ENCODE measurements at regions not wholly inside any gene's neighbourhood (a gene's known extent, or its start where the extent isn't known, plus 50 kb on each side); places are given as distances from the start of the nearest gene placed in this dataset.

GRCh38 chr4:114076899-114077570 lies 97.6 kb upstream of the ARSJ start:
- no peak overlapping the region for H3K4me2 ChIP-seq
- TF ChIP-seq EZH2phosphoT487 (IDR thresholded peaks at IDR 0.05; ENCODE audit: low read depth, severe bottlenecking, unreplicated experiment) (no peak), EZH2 (IDR thresholded peaks at IDR 0.05; ENCODE audit: borderline replicate concordance) (no peak), CTCF (IDR thresholded peaks at IDR 0.05; ENCODE audit: poor library complexity) (no peak)
- no peaks in the 10 kb centered on the region for H3K36me3 ChIP-seq (replicated peaks; ENCODE audit: insufficient read depth, low read depth)
- H3K27me3 ChIP-seq = no peaks in the 10 kb centered on the region
- DNase-seq (ENCODE audit: low spot score) = no peak
- 90% methylated on average over 1 of the region's 1 CpG for WGBS (ENCODE audit: low lambda C conversion rate, missing lambda C conversion rate)
- no peak overlapping the region for H2AFZ ChIP-seq
- no peaks in the 10 kb centered on the region for H3K4me1 ChIP-seq (ENCODE audit: insufficient read depth)
- H3K27ac ChIP-seq = no peak overlapping the region
- H3K9me2 ChIP-seq (replicated peaks; ENCODE audit: insufficient read depth) = no peaks in the 10 kb centered on the region
- no peaks in the 10 kb centered on the region for H3K79me2 ChIP-seq
- H3K4me3 ChIP-seq = no peak overlapping the region
- no peaks in the 10 kb centered on the region for H4K20me1 ChIP-seq (ENCODE audit: insufficient read depth, poor library complexity, severe bottlenecking)
- H3K9me3 ChIP-seq (ENCODE audit: low read depth) = no peaks in the 10 kb centered on the region

- Histone ChIP-seq H3K4me1 (ENCODE audit: insufficient read depth) (no peaks in the 10 kb centered on the region), H3K36me3 (replicated peaks; ENCODE audit: insufficient read depth, low read depth) (no peaks in the 10 kb centered on the region), H3K27me3 (no peaks in the 10 kb centered on the region), H3K9me2 (replicated peaks; ENCODE audit: insufficient read depth) (no peaks in the 10 kb centered on the region), H4K20me1 (ENCODE audit: insufficient read depth, poor library complexity, severe bottlenecking) (no peaks in the 10 kb centered on the region), H3K79me2 (no peaks in the 10 kb centered on the region), H3K27ac (no peak overlapping the region), H3K9me3 (ENCODE audit: low read depth) (no peaks in the 10 kb centered on the region), H3K4me2 (no peak overlapping the region), H2AFZ (no peak overlapping the region), H3K4me3 (no peak overlapping the region)
- TF ChIP-seq EZH2phosphoT487 (IDR thresholded peaks at IDR 0.05; ENCODE audit: low read depth, severe bottlenecking, unreplicated experiment) (no peak), EZH2 (IDR thresholded peaks at IDR 0.05; ENCODE audit: borderline replicate concordance) (no peak), CTCF (IDR thresholded peaks at IDR 0.05; ENCODE audit: poor library complexity) (no peak)
- DNase-seq (ENCODE audit: low spot score) = no peak
Measured at GRCh38 chr4:114077610-114078009, 98.2 kb upstream of the ARSJ start.

DNA sequence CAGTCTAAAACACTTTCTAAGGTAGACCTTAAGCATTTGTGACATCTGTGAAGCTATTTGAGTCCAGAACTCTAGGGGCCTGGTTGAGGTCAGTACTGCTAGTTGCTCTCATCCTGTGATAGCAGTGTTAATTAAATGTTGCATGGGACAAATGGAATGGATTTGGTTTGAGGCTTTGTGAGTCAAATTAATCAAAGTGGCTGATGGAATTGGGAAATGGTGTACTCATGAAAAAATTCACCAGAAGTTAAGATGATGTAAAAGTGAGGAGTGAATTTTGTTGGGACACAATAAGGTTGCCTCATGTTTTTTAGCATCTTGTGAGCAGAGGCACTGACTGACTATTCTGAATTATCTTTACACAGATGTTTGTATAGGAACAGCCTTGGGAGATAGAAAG lies 99.2 kb upstream of the ARSJ start:
- Histone ChIP-seq H4K20me1 (ENCODE audit: insufficient read depth, poor library complexity, severe bottlenecking) (no peaks in the 10 kb centered on the region), H3K79me2 (no peaks in the 10 kb centered on the region), H3K9me2 (replicated peaks; ENCODE audit: insufficient read depth) (no peaks in the 10 kb centered on the region), H3K4me2 (no peak overlapping the region), H3K4me3 (no peak overlapping the region), H3K4me1 (ENCODE audit: insufficient read depth) (no peaks in the 10 kb centered on the region), H3K27ac (no peak overlapping the region), H3K36me3 (replicated peaks; ENCODE audit: insufficient read depth, low read depth) (no peaks in the 10 kb centered on the region), H3K9me3 (ENCODE audit: low read depth) (no peaks in the 10 kb centered on the region), H3K27me3 (no peaks in the 10 kb centered on the region), H2AFZ (no peak overlapping the region)
- TF ChIP-seq EZH2 (IDR thresholded peaks at IDR 0.05; ENCODE audit: borderline replicate concordance) (no peak), EZH2phosphoT487 (IDR thresholded peaks at IDR 0.05; ENCODE audit: low read depth, severe bottlenecking, unreplicated experiment) (no peak), CTCF (IDR thresholded peaks at IDR 0.05; ENCODE audit: poor library complexity) (no peak)
- DNase-seq (ENCODE audit: low spot score) = no peak

DNA sequence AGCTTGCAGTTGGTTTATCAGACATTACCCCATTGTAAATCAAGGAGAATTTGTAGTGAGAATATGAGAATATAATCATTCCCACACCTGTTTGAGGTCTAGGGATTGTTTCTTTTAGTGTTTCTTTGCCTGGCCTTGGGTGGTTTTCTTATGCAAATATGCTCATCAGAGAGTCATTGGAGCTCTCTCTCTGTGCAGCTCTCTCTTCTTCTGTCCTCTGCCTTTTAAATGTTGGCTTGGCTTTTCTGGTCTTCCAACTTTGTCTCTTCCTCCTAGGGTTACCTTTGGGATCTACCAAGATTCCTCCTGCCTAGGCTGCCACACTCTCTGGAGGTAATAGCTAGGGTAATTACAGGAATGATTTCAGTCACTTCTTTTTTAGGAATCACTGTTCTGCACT lies 102.3 kb upstream of the ARSJ start:
- H3K4me2 ChIP-seq = no peak overlapping the region
- no peaks in the 10 kb centered on the region for H4K20me1 ChIP-seq (ENCODE audit: insufficient read depth, poor library complexity, severe bottlenecking)
- no peaks in the 10 kb centered on the region for H3K9me3 ChIP-seq (ENCODE audit: low read depth)
- no peak overlapping the region for H2AFZ ChIP-seq
- H3K9me2 ChIP-seq (replicated peaks; ENCODE audit: insufficient read depth) = no peaks in the 10 kb centered on the region
- no peak overlapping the region for H3K4me3 ChIP-seq
- no peaks in the 10 kb centered on the region for H3K4me1 ChIP-seq (ENCODE audit: insufficient read depth)
- H3K27me3 ChIP-seq = no peaks in the 10 kb centered on the region
- no peaks in the 10 kb centered on the region for H3K36me3 ChIP-seq (replicated peaks; ENCODE audit: insufficient read depth, low read depth)
- no peaks in the 10 kb centered on the region for H3K79me2 ChIP-seq
- TF ChIP-seq EZH2 (IDR thresholded peaks at IDR 0.05; ENCODE audit: borderline replicate concordance) (no peak), EZH2phosphoT487 (IDR thresholded peaks at IDR 0.05; ENCODE audit: low read depth, severe bottlenecking, unreplicated experiment) (no peak), CTCF (IDR thresholded peaks at IDR 0.05; ENCODE audit: poor library complexity) (no peak)
- H3K27ac ChIP-seq = no peak overlapping the region
- no peak for DNase-seq (ENCODE audit: low spot score)

Measured in hepatocyte (in vitro differentiated cells).